HFFc6 (cell line): ENCODE measurements at regions not wholly inside any gene's neighbourhood (a gene's known extent, or its start where the extent isn't known, plus 50 kb on each side); places are given as distances from the start of the nearest gene placed in this dataset.

Experiments
- DNase-seq: peaks from one replicate; pipeline ENCODE4 v3.0.0-alpha.2; 2018
- H3K27ac Mint-ChIP-seq: 2 replicates; pipeline ENCODE4 v1.8.0; 2020; ENCODE audit warnings: mild to moderate bottlenecking, mixed read lengths
- H3K27me3 Mint-ChIP-seq: 2 replicates; pipeline ENCODE4 v1.8.0; 2021; ENCODE audit warnings: mild to moderate bottlenecking, moderate library complexity, mixed read lengths; ENCODE audit not compliant: insufficient read depth
- H3K36me3 Mint-ChIP-seq: 2 replicates; pipeline ENCODE4 v1.8.0; 2021; ENCODE audit warnings: low read depth, mixed read lengths
- H3K4me1 Mint-ChIP-seq: 2 replicates; pipeline ENCODE4 v1.8.0; 2020; ENCODE audit warnings: low read depth, mixed read lengths
- H3K4me3 Mint-ChIP-seq: 2 replicates; pipeline ENCODE4 v1.8.0; 2020; ENCODE audit warnings: mild to moderate bottlenecking, moderate library complexity, mixed read lengths
- H3K9me3 Mint-ChIP-seq: 2 replicates; pipeline ENCODE4 v1.8.0; 2020; ENCODE audit warnings: mild to moderate bottlenecking, mixed read lengths
- TF ChIP-seq, protein P1 (sequence below): fragments of 200-600 bp; sonication (generic); IDR thresholded peaks from 2 replicates; pipeline ENCODE4 v1.5.0; 2021; ENCODE audit warnings: antibody characterized with exemption, mild to moderate bottlenecking

- TF ChIP-seq, protein P1, sequence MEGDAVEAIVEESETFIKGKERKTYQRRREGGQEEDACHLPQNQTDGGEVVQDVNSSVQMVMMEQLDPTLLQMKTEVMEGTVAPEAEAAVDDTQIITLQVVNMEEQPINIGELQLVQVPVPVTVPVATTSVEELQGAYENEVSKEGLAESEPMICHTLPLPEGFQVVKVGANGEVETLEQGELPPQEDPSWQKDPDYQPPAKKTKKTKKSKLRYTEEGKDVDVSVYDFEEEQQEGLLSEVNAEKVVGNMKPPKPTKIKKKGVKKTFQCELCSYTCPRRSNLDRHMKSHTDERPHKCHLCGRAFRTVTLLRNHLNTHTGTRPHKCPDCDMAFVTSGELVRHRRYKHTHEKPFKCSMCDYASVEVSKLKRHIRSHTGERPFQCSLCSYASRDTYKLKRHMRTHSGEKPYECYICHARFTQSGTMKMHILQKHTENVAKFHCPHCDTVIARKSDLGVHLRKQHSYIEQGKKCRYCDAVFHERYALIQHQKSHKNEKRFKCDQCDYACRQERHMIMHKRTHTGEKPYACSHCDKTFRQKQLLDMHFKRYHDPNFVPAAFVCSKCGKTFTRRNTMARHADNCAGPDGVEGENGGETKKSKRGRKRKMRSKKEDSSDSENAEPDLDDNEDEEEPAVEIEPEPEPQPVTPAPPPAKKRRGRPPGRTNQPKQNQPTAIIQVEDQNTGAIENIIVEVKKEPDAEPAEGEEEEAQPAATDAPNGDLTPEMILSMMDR: no peak
- Mint-ChIP-seq H3K36me3 (no peaks in the 10 kb centered on the region), H3K4me1 (no peaks in the 10 kb centered on the region), H3K27me3 (peaks cover 1% of the 10 kb centered on the region), H3K4me3 (no peak overlapping the region), H3K27ac (no peak overlapping the region), H3K9me3 (peaks cover 13% of the 10 kb centered on the region)
- no peak for DNase-seq
Observed at GRCh38 chr1:62381831-62382657, 54.8 kb upstream of the USP1 start.

GRCh38 chr1:62382658-62382955, 54.2 kb upstream of the USP1 start:
- TF ChIP-seq, protein P1: no peak
- Mint-ChIP-seq H3K4me3 (no peak overlapping the region), H3K4me1 (no peaks in the 10 kb centered on the region), H3K27ac (no peak overlapping the region), H3K36me3 (no peaks in the 10 kb centered on the region), H3K9me3 (peaks cover 8% of the 10 kb centered on the region), H3K27me3 (no peaks in the 10 kb centered on the region; the same call in 1 of the 2 replicates)
- no peak for DNase-seq

DNA sequence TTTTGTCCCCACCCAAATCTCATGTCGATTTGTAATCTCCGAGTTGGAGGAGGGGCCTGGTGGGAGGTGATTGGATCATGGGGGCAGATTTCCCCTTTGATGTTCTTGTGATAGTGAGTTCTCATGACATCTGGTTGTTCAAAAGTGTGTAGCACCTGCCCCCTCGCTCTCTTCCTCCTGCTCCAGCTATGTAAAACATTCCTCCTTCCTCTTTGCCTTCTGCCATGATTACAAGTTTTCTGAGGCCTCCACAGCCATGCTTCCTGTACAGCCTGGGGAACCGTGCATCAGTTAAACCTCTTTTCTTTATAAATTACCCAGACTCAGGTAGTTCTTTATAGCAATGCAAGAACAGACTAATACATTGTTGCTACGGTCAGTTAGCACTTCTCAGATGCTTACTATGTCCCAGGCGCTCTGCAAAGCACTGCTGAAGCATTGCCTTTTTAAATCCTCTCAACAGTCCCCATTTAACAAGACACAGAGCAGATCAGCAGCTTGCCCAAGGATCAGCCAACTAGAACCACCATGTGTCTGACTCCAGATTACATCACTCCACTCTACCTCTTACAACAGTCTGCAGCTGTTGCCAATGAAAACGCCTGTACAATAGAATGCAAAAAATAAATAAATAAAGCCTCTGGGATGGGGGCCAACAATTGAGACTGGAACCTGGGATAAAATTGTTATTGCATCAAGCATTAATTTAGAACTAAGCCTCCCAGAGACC, 52.4 kb upstream of the USP1 start:
- TF ChIP-seq, protein P1: no peak
- H3K36me3 Mint-ChIP-seq: no peaks in the 10 kb centered on the region
- peak; percentile 40 for DNase-seq
- H3K9me3 Mint-ChIP-seq: peaks cover 3% of the 10 kb centered on the region; the same call in 1 of the 2 replicates
- H3K4me1 Mint-ChIP-seq: no peaks in the 10 kb centered on the region
- H3K4me3 Mint-ChIP-seq: no peak overlapping the region
- H3K27me3 Mint-ChIP-seq: peaks cover under 1% of the 10 kb centered on the region
- H3K27ac Mint-ChIP-seq: no peak overlapping the region

- Mint-ChIP-seq H3K9me3 (peaks cover 3% of the 10 kb centered on the region; the same call in 1 of the 2 replicates), H3K4me3 (no peak overlapping the region), H3K4me1 (no peaks in the 10 kb centered on the region), H3K27me3 (peaks cover 4% of the 10 kb centered on the region), H3K36me3 (no peaks in the 10 kb centered on the region), H3K27ac (no peak overlapping the region)
- TF ChIP-seq, protein P1: no peak
- no peak for DNase-seq
Observed at GRCh38 chr1:62385923-62386322, 50.9 kb upstream of the USP1 start.

DNA sequence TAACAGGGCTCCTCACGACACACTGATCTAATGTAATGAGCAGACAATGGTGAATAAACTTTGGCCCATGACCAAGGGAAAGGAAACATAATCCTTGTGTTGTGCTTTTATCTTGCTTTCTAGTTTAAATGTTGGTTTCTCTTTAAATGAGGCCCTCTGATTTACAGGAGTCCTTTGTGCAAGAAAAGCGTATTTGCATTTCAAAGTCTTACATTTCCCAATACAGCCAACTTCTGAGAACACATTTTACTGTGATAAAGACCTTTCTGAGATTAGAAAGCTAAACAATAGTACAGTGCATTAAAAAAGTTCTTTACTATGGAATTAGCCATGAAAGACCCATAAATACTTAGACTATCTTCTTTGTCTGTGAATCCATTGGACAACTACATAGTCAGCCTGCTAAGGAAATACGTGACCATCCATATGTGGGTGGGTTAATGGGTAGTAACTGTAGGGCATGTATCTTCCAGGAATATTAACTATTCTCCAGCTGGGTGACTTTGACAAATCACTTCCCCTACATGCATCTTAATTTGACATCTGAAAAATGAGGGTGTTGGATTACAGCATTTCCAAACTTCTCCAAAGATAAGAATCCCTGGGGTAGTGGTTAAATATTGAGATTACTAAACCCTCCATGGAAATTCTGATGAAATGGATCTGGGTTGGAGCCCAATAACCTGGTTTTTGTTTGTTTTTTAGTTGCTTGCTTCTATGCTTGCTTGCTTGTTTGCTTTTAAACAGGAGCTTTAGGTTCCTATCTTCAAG, 50.3 kb upstream of the USP1 start:
- no peaks in the 10 kb centered on the region for H3K36me3 Mint-ChIP-seq
- H3K27me3 Mint-ChIP-seq: peaks cover 4% of the 10 kb centered on the region
- no peak for DNase-seq
- no peak overlapping the region for H3K27ac Mint-ChIP-seq
- no peak overlapping the region for H3K4me3 Mint-ChIP-seq
- peaks cover 2% of the 10 kb centered on the region; the same call in 1 of the 2 replicates for H3K9me3 Mint-ChIP-seq
- TF ChIP-seq, protein P1: no peak
- no peaks in the 10 kb centered on the region for H3K4me1 Mint-ChIP-seq
